ENCODE measurements at regions not wholly inside any gene's neighbourhood (a gene's known extent, or its start where the extent isn't known, plus 50 kb on each side); places are given as distances from the start of the nearest gene placed in this dataset.

- TF ChIP-seq SNAI2 (CRISPR knock-in tag; IDR thresholded peaks at IDR 0.05): no peak
- TF ChIP-seq ZNF565 (CRISPR knock-in tag; conservative IDR thresholded peaks at IDR 0.05; ENCODE audit: low read depth): no peak
- TF ChIP-seq TOX (CRISPR knock-in tag; IDR thresholded peaks at IDR 0.05; ENCODE audit: borderline replicate concordance): no peak
- TF ChIP-seq BACH2 (CRISPR knock-in tag; IDR thresholded peaks at IDR 0.05; ENCODE audit: borderline replicate concordance): no peak
- no peak for TF ChIP-seq ARNTL (CRISPR knock-in tag; IDR thresholded peaks at IDR 0.05; ENCODE audit: borderline replicate concordance, low read depth)
- no peak for TF ChIP-seq CSRNP3 (CRISPR knock-in tag; IDR thresholded peaks at IDR 0.05)
- TF ChIP-seq CSDC2 (CRISPR knock-in tag; IDR thresholded peaks at IDR 0.05): no peak
- no peak for TF ChIP-seq CREB5 (CRISPR knock-in tag; IDR thresholded peaks at IDR 0.05; ENCODE audit: low read depth)
- TF ChIP-seq ZFP30 (CRISPR knock-in tag; IDR thresholded peaks at IDR 0.05): no peak
- no peak for TF ChIP-seq OSR1 (CRISPR knock-in tag; IDR thresholded peaks at IDR 0.05)
- no peak for TF ChIP-seq ZFP3 (CRISPR knock-in tag; IDR thresholded peaks at IDR 0.05)
These were observed 759.9 kb upstream of the SGO1 start for GRCh38 chr3:20945892-20946291.

All from SK-N-SH treated with all-trans-retinoic acid at 6 μM for 48 hours (cell line).